Vagina (tissue), 2 donors: ENCODE measurements at regions not wholly inside any gene's neighbourhood (a gene's known extent, or its start where the extent isn't known, plus 50 kb on each side); places are given as distances from the start of the nearest gene placed in this dataset.

Source experiments
- DNase-seq, 2 donors: peaks; one replicate each; pipeline ENCODE4 v3.0.0-alpha.2; 2017; ENCODE audit errors: extremely low spot score in 2 of 2
- H3K27ac ChIP-seq: fragments of 200-600 bp; sonication (generic); one replicate; pipeline ENCODE4 v1.5.1; 2019
- H3K27me3 ChIP-seq: fragments of 200-600 bp; sonication (generic); one replicate; pipeline ENCODE4 v1.5.1; 2019
- H3K36me3 ChIP-seq, 2 donors: fragments of 200-600 bp; sonication (generic); one replicate each; pipeline ENCODE4 v1.5.1; 2017 to 2019
- H3K4me1 ChIP-seq: fragments of 200-600 bp; sonication (generic); one replicate; pipeline ENCODE4 v1.5.1; 2019
- H3K4me3 ChIP-seq, 2 donors: fragments of 200-600 bp; sonication (generic); 1 replicate in 1 of 2; 2 replicates in 1 of 2; pipeline ENCODE4 v1.5.1; 2016 to 2019
- H3K9me3 ChIP-seq: fragments of 200-600 bp; sonication (generic); one replicate; pipeline ENCODE4 v1.5.1; 2019
- CTCF ChIP-seq, 3 experiments: fragments of 450-650 bp in 2 of 3; fragments of 200-600 bp in 1 of 3; sonication (generic) in 1 of 3; IDR thresholded peaks; one replicate each; pipeline ENCODE4 v1.5.1; 2017 to 2019; ENCODE audit warnings: antibody characterized with exemption in 3 of 3, mild to moderate bottlenecking in 2 of 3, moderate library complexity in 2 of 3
- POLR2A ChIP-seq, 2 donors: fragments of 450-650 bp; IDR thresholded peaks; one replicate each; pipeline ENCODE4 v1.6.1; 2017; ENCODE audit warnings: antibody characterized with exemption in 2 of 2, mild to moderate bottlenecking in 2 of 2, moderate library complexity in 2 of 2
- POLR2AphosphoS5 ChIP-seq, 2 donors: sonication (generic); formaldehyde crosslinking; IDR thresholded peaks; one replicate each; pipeline ENCODE4 v1.9.0; 2017; ENCODE audit warnings: antibody characterized with exemption in 2 of 2, mild to moderate bottlenecking in 2 of 2, low read depth in 1 of 2; ENCODE audit not compliant: insufficient read depth in 1 of 2
- intact Hi-C: fragments of 100-400 bp; cut with DNase I; formaldehyde crosslinking; loops from one replicate; pipeline ENCODE4 v1.15.1; 2023

DNA sequence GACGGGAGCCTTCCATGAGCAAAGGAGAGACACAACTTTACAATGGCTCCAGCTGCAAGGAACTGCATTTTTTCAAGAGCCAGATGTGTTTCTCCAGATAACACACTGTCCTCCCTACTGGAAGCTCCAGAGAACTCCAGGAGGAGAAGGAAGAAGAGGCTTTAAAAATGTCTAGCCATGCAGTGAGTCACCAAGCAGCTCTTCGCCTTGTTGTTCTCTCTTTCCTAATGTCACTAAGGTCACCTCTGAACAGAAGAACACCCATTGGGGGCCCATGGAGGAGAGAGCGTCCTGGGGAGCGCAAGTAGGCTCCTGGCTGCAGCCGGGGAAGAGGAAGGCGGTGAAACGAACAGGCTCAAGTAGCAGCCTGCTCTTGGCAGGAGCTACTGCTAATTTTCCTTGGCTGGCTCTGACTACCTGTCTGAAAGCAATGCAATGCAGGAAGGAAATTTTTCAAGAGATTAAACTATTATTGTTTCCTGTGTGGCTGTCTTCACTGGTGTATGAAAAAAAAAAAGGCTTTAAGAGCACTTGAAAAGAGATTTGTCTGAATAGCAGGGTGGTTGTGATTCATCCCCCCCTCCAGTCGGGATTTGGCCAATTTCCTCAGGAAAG, 321.9 kb downstream of the SETD4 start:
- no peak for DNase-seq
- Histone ChIP-seq H3K27me3 (no peaks in the 10 kb centered on the region), H3K4me1 (peaks cover 15% of the 10 kb centered on the region), H3K27ac (no peak overlapping the region), H3K4me3 (no peak overlapping the region), H3K9me3 (no peaks in the 10 kb centered on the region), H3K36me3 (no peaks in the 10 kb centered on the region)
- no peak for TF ChIP-seq POLR2AphosphoS5 (IDR thresholded peaks at IDR 0.05; ENCODE audit: insufficient read depth in 1 of 2, low read depth in 1 of 2)
- TF ChIP-seq POLR2A (IDR thresholded peaks at IDR 0.05) = no peak
- intact Hi-C loops = no loop called here

GRCh38 chr21:35737899-35738346, 322.4 kb downstream of the SETD4 start:
- Histone ChIP-seq H3K4me1 (peaks cover 15% of the 10 kb centered on the region), H3K27ac (no peak overlapping the region)

GRCh38 chr21:35737449-35737848, 322.9 kb downstream of the SETD4 start:
- H3K27ac ChIP-seq = no peak overlapping the region
- no peak overlapping the region for H3K4me3 ChIP-seq
- no peak for TF ChIP-seq CTCF (IDR thresholded peaks at IDR 0.05)
- TF ChIP-seq POLR2AphosphoS5 (IDR thresholded peaks at IDR 0.05; ENCODE audit: insufficient read depth in 1 of 2, low read depth in 1 of 2) = no peak
- TF ChIP-seq POLR2A (IDR thresholded peaks at IDR 0.05) = no peak
- intact Hi-C loops = no loop called here
- no peak for DNase-seq
- H3K4me1 ChIP-seq = peaks cover 15% of the 10 kb centered on the region
- no peaks in the 10 kb centered on the region for H3K9me3 ChIP-seq
- H3K27me3 ChIP-seq = no peaks in the 10 kb centered on the region
- H3K36me3 ChIP-seq = no peaks in the 10 kb centered on the region

More at GRCh38 chr21:35737899-35738346, 322.4 kb downstream of the SETD4 start:
- Histone ChIP-seq H3K4me3 (no peak overlapping the region), H3K27me3 (no peaks in the 10 kb centered on the region), H3K9me3 (no peaks in the 10 kb centered on the region), H3K36me3 (no peaks in the 10 kb centered on the region)
- intact Hi-C loops = no loop called here
- no peak for TF ChIP-seq CTCF (IDR thresholded peaks at IDR 0.05)
- TF ChIP-seq POLR2AphosphoS5 (IDR thresholded peaks at IDR 0.05; ENCODE audit: insufficient read depth in 1 of 2, low read depth in 1 of 2) = no peak
- TF ChIP-seq POLR2A (IDR thresholded peaks at IDR 0.05) = no peak
- no peak for DNase-seq

- Histone ChIP-seq H3K27me3 (no peaks in the 10 kb centered on the region), H3K9me3 (no peaks in the 10 kb centered on the region), H3K4me1 (peaks cover 5% of the 10 kb centered on the region), H3K4me3 (no peak overlapping the region), H3K36me3 (no peaks in the 10 kb centered on the region), H3K27ac (no peak overlapping the region)
- TF ChIP-seq CTCF (IDR thresholded peaks at IDR 0.05) = no peak
- TF ChIP-seq POLR2A (IDR thresholded peaks at IDR 0.05) = no peak
- no peak for TF ChIP-seq POLR2AphosphoS5 (IDR thresholded peaks at IDR 0.05; ENCODE audit: insufficient read depth in 1 of 2, low read depth in 1 of 2)
- intact Hi-C loops = no loop called here
- DNase-seq = no peak
These were observed 327.5 kb downstream of the SETD4 start for GRCh38 chr21:35732788-35733187.

DNA sequence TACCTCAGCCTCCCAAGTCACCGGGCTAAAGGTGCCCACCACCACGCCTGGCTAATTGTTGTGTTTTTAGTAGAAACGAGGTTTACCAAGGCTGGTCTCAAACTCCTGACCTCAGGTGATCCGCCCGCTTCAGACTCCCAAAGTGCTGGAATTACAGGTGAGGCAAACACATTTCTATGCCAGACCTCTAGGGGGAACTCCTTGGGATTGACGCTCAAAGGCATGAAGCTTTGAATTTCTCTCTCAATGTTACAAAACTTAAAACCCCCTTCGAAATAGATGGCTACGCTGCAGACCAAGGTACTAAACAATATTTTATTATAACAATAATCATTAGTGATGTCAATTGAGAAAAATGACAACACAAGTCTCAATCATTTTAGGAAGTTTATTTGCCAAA, 330.0 kb downstream of the SETD4 start:
- Histone ChIP-seq H3K27me3 (no peaks in the 10 kb centered on the region), H3K36me3 (no peaks in the 10 kb centered on the region), H3K4me1 (no peaks in the 10 kb centered on the region), H3K4me3 (no peak overlapping the region), H3K9me3 (no peaks in the 10 kb centered on the region), H3K27ac (no peak overlapping the region)
- no peak for DNase-seq
- intact Hi-C loops = no loop called here
- TF ChIP-seq POLR2AphosphoS5 (IDR thresholded peaks at IDR 0.05; ENCODE audit: insufficient read depth in 1 of 2, low read depth in 1 of 2) (no peak), CTCF (IDR thresholded peaks at IDR 0.05) (no peak), POLR2A (IDR thresholded peaks at IDR 0.05) (no peak)
